K562 (cell line): ENCODE measurements at regions not wholly inside any gene's neighbourhood (a gene's known extent, or its start where the extent isn't known, plus 50 kb on each side); places are given as distances from the start of the nearest gene placed in this dataset.

Experiments used
- DACH1 ChIP-seq: fragments of 450-650 bp; IDR thresholded peaks from 2 replicates; pipeline ENCODE4 v1.6.1; 2018; ENCODE audit not compliant: partially characterized antibody
- GABPB1 ChIP-seq: sonication (generic); formaldehyde crosslinking; IDR thresholded peaks from 2 replicates; pipeline ENCODE4 v1.8.0; 2022; ENCODE audit warnings: mild to moderate bottlenecking, missing genetic modification reagents
- NFIC ChIP-seq: fragments of 450-650 bp; IDR thresholded peaks from 2 replicates; pipeline ENCODE4 v1.6.1; 2017; ENCODE audit warnings: mild to moderate bottlenecking, inconsistent platforms
- NR2C1 ChIP-seq, 2 experiments: fragments of 450-650 bp; IDR thresholded peaks; 2 replicates each; pipeline ENCODE4 v1.6.1; 2017; ENCODE audit warnings: mild to moderate bottlenecking in 2 of 2, antibody characterized with exemption in 1 of 2, inconsistent platforms in 1 of 2, missing compliant biosample characterization in 1 of 2, missing genetic modification characterization in 1 of 2
- TCF7L2 ChIP-seq: fragments of 150-350 bp; IDR thresholded peaks from 2 replicates; pipeline ENCODE4 v1.6.1; 2016; ENCODE audit warnings: low read depth, mild to moderate bottlenecking, low read length, moderate library complexity
- ZFP36 ChIP-seq: fragments of 150-350 bp; IDR thresholded peaks from 2 replicates; pipeline ENCODE4 v1.6.1; 2018; ENCODE audit warnings: low read length, low read depth; ENCODE audit not compliant: partially characterized antibody
- TF ChIP-seq, protein P1 (sequence below): sonication (generic); formaldehyde crosslinking; IDR thresholded peaks from 2 replicates; pipeline ENCODE4 v1.8.0; 2023; ENCODE audit warnings: missing genetic modification reagents, mild to moderate bottlenecking, borderline replicate concordance
- TF ChIP-seq, protein P2 (sequence below): sonication (generic); formaldehyde crosslinking; IDR thresholded peaks from 2 replicates; pipeline ENCODE4 v1.8.0; 2022; ENCODE audit warnings: mild to moderate bottlenecking, missing genetic modification reagents

GRCh38 chr5:53423724-53424123 lies 56.7 kb upstream of the FST start (continued):
- TF ChIP-seq NFIC (no peak), TCF7L2 (no peak), NR2C1 (IDR thresholded peaks at IDR 0.05) (no peak), NR2C1 (tag; IDR thresholded peaks at IDR 0.05) (no peak), GABPB1 (CRISPR knock-in tag) (no peak), DACH1 (no peak), ZFP36 (no peak)
- TF ChIP-seq, protein P1, sequence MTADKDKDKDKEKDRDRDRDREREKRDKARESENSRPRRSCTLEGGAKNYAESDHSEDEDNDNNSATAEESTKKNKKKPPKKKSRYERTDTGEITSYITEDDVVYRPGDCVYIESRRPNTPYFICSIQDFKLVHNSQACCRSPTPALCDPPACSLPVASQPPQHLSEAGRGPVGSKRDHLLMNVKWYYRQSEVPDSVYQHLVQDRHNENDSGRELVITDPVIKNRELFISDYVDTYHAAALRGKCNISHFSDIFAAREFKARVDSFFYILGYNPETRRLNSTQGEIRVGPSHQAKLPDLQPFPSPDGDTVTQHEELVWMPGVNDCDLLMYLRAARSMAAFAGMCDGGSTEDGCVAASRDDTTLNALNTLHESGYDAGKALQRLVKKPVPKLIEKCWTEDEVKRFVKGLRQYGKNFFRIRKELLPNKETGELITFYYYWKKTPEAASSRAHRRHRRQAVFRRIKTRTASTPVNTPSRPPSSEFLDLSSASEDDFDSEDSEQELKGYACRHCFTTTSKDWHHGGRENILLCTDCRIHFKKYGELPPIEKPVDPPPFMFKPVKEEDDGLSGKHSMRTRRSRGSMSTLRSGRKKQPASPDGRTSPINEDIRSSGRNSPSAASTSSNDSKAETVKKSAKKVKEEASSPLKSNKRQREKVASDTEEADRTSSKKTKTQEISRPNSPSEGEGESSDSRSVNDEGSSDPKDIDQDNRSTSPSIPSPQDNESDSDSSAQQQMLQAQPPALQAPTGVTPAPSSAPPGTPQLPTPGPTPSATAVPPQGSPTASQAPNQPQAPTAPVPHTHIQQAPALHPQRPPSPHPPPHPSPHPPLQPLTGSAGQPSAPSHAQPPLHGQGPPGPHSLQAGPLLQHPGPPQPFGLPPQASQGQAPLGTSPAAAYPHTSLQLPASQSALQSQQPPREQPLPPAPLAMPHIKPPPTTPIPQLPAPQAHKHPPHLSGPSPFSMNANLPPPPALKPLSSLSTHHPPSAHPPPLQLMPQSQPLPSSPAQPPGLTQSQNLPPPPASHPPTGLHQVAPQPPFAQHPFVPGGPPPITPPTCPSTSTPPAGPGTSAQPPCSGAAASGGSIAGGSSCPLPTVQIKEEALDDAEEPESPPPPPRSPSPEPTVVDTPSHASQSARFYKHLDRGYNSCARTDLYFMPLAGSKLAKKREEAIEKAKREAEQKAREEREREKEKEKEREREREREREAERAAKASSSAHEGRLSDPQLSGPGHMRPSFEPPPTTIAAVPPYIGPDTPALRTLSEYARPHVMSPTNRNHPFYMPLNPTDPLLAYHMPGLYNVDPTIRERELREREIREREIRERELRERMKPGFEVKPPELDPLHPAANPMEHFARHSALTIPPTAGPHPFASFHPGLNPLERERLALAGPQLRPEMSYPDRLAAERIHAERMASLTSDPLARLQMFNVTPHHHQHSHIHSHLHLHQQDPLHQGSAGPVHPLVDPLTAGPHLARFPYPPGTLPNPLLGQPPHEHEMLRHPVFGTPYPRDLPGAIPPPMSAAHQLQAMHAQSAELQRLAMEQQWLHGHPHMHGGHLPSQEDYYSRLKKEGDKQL (CRISPR knock-in tag), result no peak
- TF ChIP-seq, protein P2, sequence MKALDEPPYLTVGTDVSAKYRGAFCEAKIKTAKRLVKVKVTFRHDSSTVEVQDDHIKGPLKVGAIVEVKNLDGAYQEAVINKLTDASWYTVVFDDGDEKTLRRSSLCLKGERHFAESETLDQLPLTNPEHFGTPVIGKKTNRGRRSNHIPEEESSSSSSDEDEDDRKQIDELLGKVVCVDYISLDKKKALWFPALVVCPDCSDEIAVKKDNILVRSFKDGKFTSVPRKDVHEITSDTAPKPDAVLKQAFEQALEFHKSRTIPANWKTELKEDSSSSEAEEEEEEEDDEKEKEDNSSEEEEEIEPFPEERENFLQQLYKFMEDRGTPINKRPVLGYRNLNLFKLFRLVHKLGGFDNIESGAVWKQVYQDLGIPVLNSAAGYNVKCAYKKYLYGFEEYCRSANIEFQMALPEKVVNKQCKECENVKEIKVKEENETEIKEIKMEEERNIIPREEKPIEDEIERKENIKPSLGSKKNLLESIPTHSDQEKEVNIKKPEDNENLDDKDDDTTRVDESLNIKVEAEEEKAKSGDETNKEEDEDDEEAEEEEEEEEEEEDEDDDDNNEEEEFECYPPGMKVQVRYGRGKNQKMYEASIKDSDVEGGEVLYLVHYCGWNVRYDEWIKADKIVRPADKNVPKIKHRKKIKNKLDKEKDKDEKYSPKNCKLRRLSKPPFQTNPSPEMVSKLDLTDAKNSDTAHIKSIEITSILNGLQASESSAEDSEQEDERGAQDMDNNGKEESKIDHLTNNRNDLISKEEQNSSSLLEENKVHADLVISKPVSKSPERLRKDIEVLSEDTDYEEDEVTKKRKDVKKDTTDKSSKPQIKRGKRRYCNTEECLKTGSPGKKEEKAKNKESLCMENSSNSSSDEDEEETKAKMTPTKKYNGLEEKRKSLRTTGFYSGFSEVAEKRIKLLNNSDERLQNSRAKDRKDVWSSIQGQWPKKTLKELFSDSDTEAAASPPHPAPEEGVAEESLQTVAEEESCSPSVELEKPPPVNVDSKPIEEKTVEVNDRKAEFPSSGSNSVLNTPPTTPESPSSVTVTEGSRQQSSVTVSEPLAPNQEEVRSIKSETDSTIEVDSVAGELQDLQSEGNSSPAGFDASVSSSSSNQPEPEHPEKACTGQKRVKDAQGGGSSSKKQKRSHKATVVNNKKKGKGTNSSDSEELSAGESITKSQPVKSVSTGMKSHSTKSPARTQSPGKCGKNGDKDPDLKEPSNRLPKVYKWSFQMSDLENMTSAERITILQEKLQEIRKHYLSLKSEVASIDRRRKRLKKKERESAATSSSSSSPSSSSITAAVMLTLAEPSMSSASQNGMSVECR (CRISPR knock-in tag), result no peak
- TF ChIP-seq, all 486 proteins: peak for 0
